H9 (cell line): ENCODE measurements at regions not wholly inside any gene's neighbourhood (a gene's known extent, or its start where the extent isn't known, plus 50 kb on each side); places are given as distances from the start of the nearest gene placed in this dataset.

ENCODE experiments used
- DNase-seq: peaks from one replicate; pipeline ENCODE4 v3.0.0-alpha.2; 2017
- H2AFZ ChIP-seq: one replicate; pipeline ENCODE4 v1.6.1; 2013; ENCODE audit warnings: mild to moderate bottlenecking, low read length, control low read depth, moderate library complexity
- H2AK5ac ChIP-seq: 2 replicates; pipeline ENCODE4 v1.6.1; 2013; ENCODE audit warnings: low read length, control low read depth, mixed read lengths; ENCODE audit not compliant: insufficient read length
- H2BK120ac ChIP-seq: one replicate; pipeline ENCODE4 v1.6.1; 2013; ENCODE audit warnings: low read depth, mild to moderate bottlenecking, low read length, control low read depth, inconsistent platforms; ENCODE audit not compliant: poor library complexity, severe bottlenecking
- H2BK12ac ChIP-seq: 2 replicates; pipeline ENCODE4 v1.6.1; 2013; ENCODE audit warnings: low read length, control low read depth, mixed read lengths, low read depth; ENCODE audit not compliant: insufficient read length
- H2BK15ac ChIP-seq: 2 replicates; pipeline ENCODE4 v1.6.1; 2013; ENCODE audit warnings: low read depth, low read length, control low read depth
- H2BK20ac ChIP-seq: one replicate; pipeline ENCODE4 v1.6.1; 2013; ENCODE audit warnings: low read depth, mild to moderate bottlenecking, low read length, control low read depth, inconsistent platforms; ENCODE audit not compliant: poor library complexity, severe bottlenecking
- H2BK5ac ChIP-seq: 2 replicates; pipeline ENCODE4 v1.6.1; 2013; ENCODE audit warnings: low read length, control low read depth, mixed read lengths; ENCODE audit not compliant: insufficient read length
- H3K14ac ChIP-seq: 2 replicates; pipeline ENCODE4 v1.6.1; 2013; ENCODE audit warnings: low read length, control low read depth; ENCODE audit not compliant: insufficient read depth
- H3K18ac ChIP-seq: 2 replicates; pipeline ENCODE4 v1.6.1; 2013; ENCODE audit warnings: low read depth, mild to moderate bottlenecking, mixed read lengths, low read length, control low read depth; ENCODE audit not compliant: insufficient read length
- H3K23ac ChIP-seq: 2 replicates; pipeline ENCODE4 v1.6.1; 2013; ENCODE audit warnings: low read length, control low read depth, mixed read lengths, low read depth; ENCODE audit not compliant: insufficient read length
- H3K23me2 ChIP-seq: 2 replicates; pipeline ENCODE4 v1.6.1; 2013; ENCODE audit warnings: low read depth, mild to moderate bottlenecking, mixed read lengths, low read length, control low read depth; ENCODE audit not compliant: insufficient read length, poor library complexity, severe bottlenecking
- H3K27ac ChIP-seq: 2 replicates; pipeline ENCODE4 v1.5.1; 2013; ENCODE audit warnings: low read length, control low read depth, mixed read lengths, low read depth; ENCODE audit not compliant: insufficient read length
- H3K27me3 ChIP-seq: 2 replicates; pipeline ENCODE4 v1.6.1; 2013; ENCODE audit warnings: low read length, control low read depth, inconsistent platforms; ENCODE audit not compliant: insufficient read depth
- H3K4ac ChIP-seq: 2 replicates; pipeline ENCODE4 v1.6.1; 2013; ENCODE audit warnings: low read depth, mild to moderate bottlenecking, control low read depth, inconsistent platforms, low read length, moderate library complexity
- H3K4me1 ChIP-seq: 2 replicates; pipeline ENCODE4 v1.6.1; 2013; ENCODE audit warnings: low read length, control low read depth, inconsistent platforms; ENCODE audit not compliant: insufficient read depth
- H3K4me2 ChIP-seq: 2 replicates; pipeline ENCODE4 v1.6.1; 2013; ENCODE audit warnings: low read length, control low read depth, mixed read lengths; ENCODE audit not compliant: insufficient read length, insufficient read depth
- H3K56ac ChIP-seq: 2 replicates; pipeline ENCODE4 v1.6.1; 2013; ENCODE audit warnings: low read depth, mild to moderate bottlenecking, mixed read lengths, low read length, control low read depth; ENCODE audit not compliant: insufficient read length
- H3K79me1 ChIP-seq: 2 replicates; pipeline ENCODE4 v1.6.1; 2013; ENCODE audit warnings: low read depth, mild to moderate bottlenecking, moderate library complexity, low read length, control low read depth, inconsistent platforms; ENCODE audit not compliant: insufficient read depth, poor library complexity, severe bottlenecking
- H3K79me2 ChIP-seq: 2 replicates; pipeline ENCODE4 v1.6.1; 2013; ENCODE audit warnings: low read length, control low read depth, inconsistent platforms; ENCODE audit not compliant: insufficient read depth
- H3K9ac ChIP-seq: 2 replicates; pipeline ENCODE4 v1.6.1; 2013; ENCODE audit warnings: low read length, control low read depth, mixed read lengths; ENCODE audit not compliant: insufficient read length; ENCODE audit errors: extremely low read depth
- H3K9me3 ChIP-seq: one replicate; pipeline ENCODE4 v1.6.1; 2013; ENCODE audit warnings: low read depth, low read length, inconsistent platforms; ENCODE audit not compliant: control insufficient read depth
- H3T11ph ChIP-seq: one replicate; pipeline ENCODE4 v1.6.1; 2013; ENCODE audit warnings: mild to moderate bottlenecking, low read length, control low read depth, inconsistent platforms
- H4K20me1 ChIP-seq: one replicate; pipeline ENCODE4 v1.6.1; 2013; ENCODE audit not compliant: control insufficient read depth, insufficient read length, insufficient read depth
- H4K5ac ChIP-seq: 2 replicates; pipeline ENCODE4 v1.6.1; 2013; ENCODE audit warnings: low read depth, mild to moderate bottlenecking, mixed read lengths, low read length, control low read depth; ENCODE audit not compliant: insufficient read length
- H4K8ac ChIP-seq: replicated peaks from 2 replicates; pipeline ENCODE4 v1.6.1; 2013; ENCODE audit warnings: low read length, control low read depth, mixed read lengths, low read depth; ENCODE audit not compliant: insufficient read length
- H4K91ac ChIP-seq: 2 replicates; pipeline ENCODE4 v1.6.1; 2013; ENCODE audit warnings: low read depth, mild to moderate bottlenecking, moderate library complexity, mixed read lengths, low read length, control low read depth; ENCODE audit not compliant: insufficient read length
- H3K27ac Mint-ChIP-seq, 3 experiments: 2 replicates in 2 of 3; 3 replicates in 1 of 3; pipeline ENCODE4 v1.8.0; 2020 to 2021; ENCODE audit warnings: mixed read lengths in 3 of 3, mild to moderate bottlenecking in 1 of 3, moderate library complexity in 1 of 3
- H3K27me3 Mint-ChIP-seq: 2 replicates; pipeline ENCODE4 v1.8.0; 2021; ENCODE audit warnings: low read depth, mild to moderate bottlenecking, moderate library complexity, mixed read lengths
- H3K36me3 Mint-ChIP-seq, 3 experiments: 2 replicates in 2 of 3; 3 replicates in 1 of 3; pipeline ENCODE4 v1.8.0; 2020 to 2021; ENCODE audit warnings: low read depth in 3 of 3, mixed read lengths in 3 of 3; ENCODE audit not compliant: insufficient read depth in 1 of 3
- H3K4me1 Mint-ChIP-seq, 2 experiments: 2 replicates each; pipeline ENCODE4 v1.8.0; 2020; ENCODE audit warnings: mixed read lengths in 2 of 2
- H3K4me3 Mint-ChIP-seq, 2 experiments: 2 replicates in 1 of 2; 3 replicates in 1 of 2; pipeline ENCODE4 v1.8.0; 2020 to 2021; ENCODE audit warnings: mild to moderate bottlenecking in 2 of 2, mixed read lengths in 2 of 2, moderate library complexity in 1 of 2
- H3K9me3 Mint-ChIP-seq, 2 experiments: 2 replicates in 1 of 2; 3 replicates in 1 of 2; pipeline ENCODE4 v1.8.0; 2020; ENCODE audit warnings: mild to moderate bottlenecking in 2 of 2, mixed read lengths in 2 of 2, moderate library complexity in 1 of 2
- WGBS: extraction: QIAGEN DNeasy Blood & Tissue Kit; methylation state at CpG from one replicate; pipeline ENCODE4 v1.1.7; 2013; ENCODE audit warnings: missing lambda C conversion rate, low lambda C conversion rate, mixed read lengths; ENCODE audit not compliant: insufficient read length; ENCODE audit errors: extremely low coverage; 5-methylcytosine and 5-hydroxymethylcytosine counted together
- TF ChIP-seq, protein P1 (sequence below): fragments of 200-600 bp; sonication (generic); conservative IDR thresholded peaks from 3 replicates; pipeline ENCODE4 v1.8.0; 2021; ENCODE audit warnings: antibody characterized with exemption, mild to moderate bottlenecking

DNA sequence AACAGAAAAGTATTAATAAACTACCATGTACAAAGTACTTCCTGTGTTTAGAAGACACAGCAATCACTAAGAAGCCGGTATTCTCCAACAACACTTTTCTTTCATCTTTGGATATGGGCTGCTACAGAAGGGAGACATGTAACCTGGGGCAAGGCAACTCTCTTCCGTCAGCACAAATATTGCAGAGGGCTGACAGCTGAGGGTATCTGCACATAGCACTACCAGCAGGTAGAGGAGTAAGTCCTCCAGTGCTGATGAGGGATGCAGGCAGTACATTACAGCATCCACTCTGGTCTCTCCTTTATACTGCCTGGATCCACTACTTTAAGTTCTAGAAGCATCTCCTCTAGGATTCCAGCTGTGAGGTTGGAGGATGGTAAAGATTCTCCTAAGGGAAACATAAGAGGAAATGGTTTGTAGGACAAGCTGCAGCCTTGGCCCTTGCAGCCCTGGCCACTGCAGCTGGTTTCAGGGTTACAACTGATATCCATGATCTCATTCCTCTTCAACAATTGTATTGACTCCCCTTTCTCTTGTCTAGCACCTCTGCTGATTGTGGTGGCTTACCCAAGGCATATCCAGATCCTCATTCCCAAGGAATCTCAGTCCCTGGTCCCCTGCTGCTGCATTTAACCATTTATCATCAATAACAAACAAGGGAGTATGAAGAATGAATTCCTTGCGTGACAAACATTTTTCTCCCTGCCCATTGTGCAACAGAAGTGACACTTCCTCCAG, 110.7 kb upstream of the ADGRF1 start:
- H2BK5ac ChIP-seq = no peak overlapping the region
- no peaks in the 10 kb centered on the region for H3K79me1 ChIP-seq
- Mint-ChIP-seq H3K36me3 (no peaks in the 10 kb centered on the region), H3K27me3 (no peaks in the 10 kb centered on the region), H3K4me1 (peaks cover 14% of the 10 kb centered on the region in 2 experiments), H3K27ac (no peak overlapping the region; a peak in 1 of 7 replicates), H3K4me3 (no peak overlapping the region), H3K9me3 (no peaks in the 10 kb centered on the region)
- H3K9ac ChIP-seq = no peak overlapping the region
- H4K91ac ChIP-seq = no peak overlapping the region
- no peak overlapping the region for H4K5ac ChIP-seq
- no peak overlapping the region for H3K4me2 ChIP-seq
- H2AFZ ChIP-seq = no peak overlapping the region
- no peak overlapping the region for H4K8ac ChIP-seq
- no peaks in the 10 kb centered on the region for H4K20me1 ChIP-seq
- H3K27me3 ChIP-seq = no peaks in the 10 kb centered on the region
- no peak overlapping the region for H3K18ac ChIP-seq
- no peak overlapping the region for H2BK20ac ChIP-seq
- DNase-seq = no peak
- H3K14ac ChIP-seq = no peak overlapping the region
- no peak overlapping the region for H3K27ac ChIP-seq
- no CpG with 5 or more reads among the region's 3 CpGs for WGBS
- H3K23me2 ChIP-seq = no peaks in the 10 kb centered on the region
- H3K56ac ChIP-seq = no peak overlapping the region
- H3K4me1 ChIP-seq = peaks cover 6% of the 10 kb centered on the region; the same call in 1 of the 2 replicates
- no peak overlapping the region for H2BK120ac ChIP-seq
- H3K23ac ChIP-seq = no peak overlapping the region
- no peak overlapping the region for H2BK15ac ChIP-seq
- TF ChIP-seq, protein P1, sequence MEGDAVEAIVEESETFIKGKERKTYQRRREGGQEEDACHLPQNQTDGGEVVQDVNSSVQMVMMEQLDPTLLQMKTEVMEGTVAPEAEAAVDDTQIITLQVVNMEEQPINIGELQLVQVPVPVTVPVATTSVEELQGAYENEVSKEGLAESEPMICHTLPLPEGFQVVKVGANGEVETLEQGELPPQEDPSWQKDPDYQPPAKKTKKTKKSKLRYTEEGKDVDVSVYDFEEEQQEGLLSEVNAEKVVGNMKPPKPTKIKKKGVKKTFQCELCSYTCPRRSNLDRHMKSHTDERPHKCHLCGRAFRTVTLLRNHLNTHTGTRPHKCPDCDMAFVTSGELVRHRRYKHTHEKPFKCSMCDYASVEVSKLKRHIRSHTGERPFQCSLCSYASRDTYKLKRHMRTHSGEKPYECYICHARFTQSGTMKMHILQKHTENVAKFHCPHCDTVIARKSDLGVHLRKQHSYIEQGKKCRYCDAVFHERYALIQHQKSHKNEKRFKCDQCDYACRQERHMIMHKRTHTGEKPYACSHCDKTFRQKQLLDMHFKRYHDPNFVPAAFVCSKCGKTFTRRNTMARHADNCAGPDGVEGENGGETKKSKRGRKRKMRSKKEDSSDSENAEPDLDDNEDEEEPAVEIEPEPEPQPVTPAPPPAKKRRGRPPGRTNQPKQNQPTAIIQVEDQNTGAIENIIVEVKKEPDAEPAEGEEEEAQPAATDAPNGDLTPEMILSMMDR = no peak
- no peak overlapping the region for H2BK12ac ChIP-seq
- no peak overlapping the region for H2AK5ac ChIP-seq
- H3T11ph ChIP-seq = no peak overlapping the region
- H3K79me2 ChIP-seq = no peaks in the 10 kb centered on the region
- no peaks in the 10 kb centered on the region for H3K9me3 ChIP-seq
- H3K4ac ChIP-seq = no peak overlapping the region
